Stimulated activated CD8-positive, alpha-beta memory T cell treated with anti-CD3 and anti-CD28 coated beads, Interleukin-12 subunit alpha, Interleukin-12 subunit beta, amount 100 ng/mL, for 24 hours (primary cell): ENCODE measurements at regions not wholly inside any gene's neighbourhood (a gene's known extent, or its start where the extent isn't known, plus 50 kb on each side); places are given as distances from the start of the nearest gene placed in this dataset.
A peak's percentile ranks its signal among the peaks of the same experiment; 100 is the strongest.

ENCODE experiments used
- DNase-seq: peaks from one replicate; pipeline ENCODE4 v3.0.0-alpha.2; 2020; ENCODE audit errors: extremely low read depth

- no peak for DNase-seq
These were observed 352.0 kb downstream of the BTG1 start for GRCh38 chr12:91793676-91794075.

DNA sequence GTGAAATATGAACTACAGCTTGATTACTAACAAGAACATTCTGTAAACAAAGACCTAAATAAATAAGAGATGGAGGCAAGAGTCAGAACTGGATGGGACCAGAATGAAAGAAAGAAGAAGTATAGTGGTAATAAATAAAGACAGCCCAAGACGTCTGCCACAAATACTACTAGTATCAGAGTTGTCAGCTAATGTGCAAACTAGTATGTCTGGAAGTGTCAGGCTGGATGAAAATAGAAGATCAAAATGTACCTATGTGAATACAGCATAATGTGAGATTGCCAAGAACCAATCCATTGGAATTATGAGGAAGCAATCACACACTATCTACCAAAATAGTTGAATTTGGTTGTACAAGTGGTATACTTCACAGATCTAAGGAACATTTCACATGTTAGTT is 353.0 kb downstream of the BTG1 start:
- no peak for DNase-seq

DNA sequence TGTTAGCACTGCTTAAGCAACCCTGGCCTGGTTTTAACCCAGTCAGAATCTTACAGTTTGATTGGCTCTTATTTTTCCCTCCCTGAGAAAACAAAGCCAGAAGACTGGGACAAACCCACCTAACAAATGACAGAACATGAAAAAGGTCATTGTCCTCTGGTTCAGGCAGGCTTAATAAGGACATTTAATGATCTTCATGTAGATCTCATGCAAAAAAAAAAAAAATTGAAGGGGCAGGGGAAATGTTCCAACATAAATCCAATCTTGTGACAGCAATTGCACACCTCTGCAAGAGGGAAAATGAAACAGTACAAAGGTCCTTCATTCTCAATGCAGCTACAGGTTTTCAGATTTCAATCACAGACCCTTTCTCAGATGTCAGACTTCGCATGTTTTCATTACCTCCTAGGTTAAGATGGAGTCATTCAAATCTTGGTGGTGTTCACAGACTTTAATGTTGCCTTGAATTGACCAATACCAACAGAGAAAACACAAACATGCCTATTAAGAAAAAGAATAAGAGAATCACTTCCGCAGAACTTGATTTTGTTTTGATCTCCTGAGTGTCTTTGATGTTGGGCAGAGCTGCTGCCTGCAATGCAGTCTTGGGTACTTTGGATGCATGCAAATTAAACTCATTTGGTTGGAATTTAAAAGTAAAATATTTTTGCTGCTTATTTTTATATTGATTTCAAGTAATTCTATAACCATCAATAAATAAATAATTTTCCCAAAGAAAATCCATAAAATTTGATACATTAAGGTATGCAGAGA is 359.0 kb downstream of the BTG1 start:
- DNase-seq: no peak

- DNase-seq: no peak
These were observed 359.8 kb downstream of the BTG1 start for GRCh38 chr12:91785655-91786498.

GRCh38 chr12:91781114-91781513 is 364.5 kb downstream of the BTG1 start:
- DNase-seq: no peak

GRCh38 chr12:91778938-91779400 is 366.7 kb downstream of the BTG1 start:
- DNase-seq: peak; percentile 10

DNA sequence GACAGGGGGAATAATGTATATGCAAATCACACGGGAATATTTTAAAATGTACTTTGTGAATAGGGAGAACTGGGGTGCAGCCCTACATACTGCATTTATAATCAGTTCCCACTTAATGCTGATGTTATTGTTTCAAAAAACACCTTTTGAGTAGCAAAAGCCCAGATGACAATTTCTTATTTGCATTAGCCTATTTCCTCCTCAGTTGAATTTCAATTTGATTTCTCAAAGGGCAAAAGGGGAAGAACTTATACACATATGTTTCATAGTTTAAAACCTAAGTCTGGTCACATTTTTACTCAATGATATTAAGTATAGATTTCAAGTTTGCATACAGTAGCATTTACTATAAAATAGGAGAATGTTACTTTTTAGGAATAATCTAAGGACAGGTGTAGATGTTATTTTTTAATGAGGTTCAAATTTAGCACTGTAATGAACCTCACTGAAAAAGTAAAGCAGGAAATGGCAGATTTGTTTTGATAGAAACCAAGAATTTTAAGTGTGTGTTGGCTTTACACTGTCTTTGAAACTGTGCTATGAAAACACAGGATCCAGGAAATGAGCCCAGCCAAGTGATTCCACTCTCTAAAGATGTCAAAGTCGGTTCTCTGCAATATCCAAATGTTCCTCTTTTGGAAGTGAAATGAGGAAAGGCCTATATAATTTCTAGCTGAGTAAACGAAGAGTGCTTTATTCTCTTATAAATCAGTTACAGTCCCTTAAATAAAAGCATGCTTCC is 367.4 kb downstream of the BTG1 start:
- no peak for DNase-seq

DNA sequence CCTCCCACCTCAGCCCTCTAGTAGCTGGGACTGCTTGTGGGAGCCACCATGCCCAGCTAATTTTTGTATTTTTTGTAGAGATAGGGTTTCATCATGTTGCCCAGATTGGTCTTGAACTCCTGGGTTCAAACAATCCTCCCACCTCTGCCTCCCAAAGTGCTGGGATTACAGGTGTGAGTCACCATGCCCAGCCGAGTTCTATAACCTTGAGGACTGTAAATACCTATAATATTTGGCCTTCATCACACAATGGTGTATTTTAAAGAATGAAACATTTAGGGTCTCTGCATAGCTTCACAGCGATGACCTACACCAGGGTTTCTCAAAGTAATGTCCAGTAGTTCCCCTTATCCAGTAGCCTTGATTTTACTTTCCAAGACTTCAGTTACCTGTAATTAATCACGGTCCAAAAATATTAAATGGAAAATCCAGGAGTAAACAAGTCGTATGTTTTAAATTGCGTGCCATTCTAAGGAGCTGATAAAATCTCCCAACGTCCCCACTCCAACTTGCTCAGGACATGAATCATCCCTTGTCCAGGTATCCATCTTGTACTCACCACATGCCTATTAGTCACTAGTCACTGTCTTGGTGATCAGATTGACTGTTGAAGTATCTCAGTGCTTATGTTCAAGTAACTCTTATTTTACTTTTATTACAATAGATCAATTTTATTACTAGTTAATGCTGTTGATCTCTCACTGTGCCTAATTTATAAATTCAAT is 368.2 kb downstream of the BTG1 start:
- no peak for DNase-seq

DNA sequence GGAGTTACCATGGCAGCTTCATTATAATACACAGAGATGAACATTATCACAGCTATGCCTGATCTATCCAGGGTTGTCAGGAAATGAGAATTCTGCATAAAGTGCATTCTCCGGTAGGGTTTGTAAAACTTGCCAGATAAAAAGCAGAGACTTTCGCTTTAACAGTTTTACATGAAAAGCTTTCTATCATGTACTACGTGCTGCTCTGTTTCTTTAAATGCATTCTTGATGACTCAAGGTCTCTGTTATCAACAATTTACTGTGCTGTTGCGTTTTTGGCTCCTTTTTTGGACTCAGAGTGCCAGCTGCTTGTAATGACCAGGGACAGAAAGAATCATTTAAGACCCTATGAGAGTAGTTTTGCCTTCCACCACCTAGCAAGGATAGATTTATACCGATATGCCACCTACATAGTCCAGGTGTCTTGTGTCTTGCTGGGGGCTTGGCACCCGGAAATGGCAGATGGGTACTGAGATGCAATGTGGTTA is 371.2 kb downstream of the BTG1 start:
- DNase-seq: no peak

GRCh38 chr12:91773749-91774429 is 371.8 kb downstream of the BTG1 start:
- DNase-seq: no peak

DNA sequence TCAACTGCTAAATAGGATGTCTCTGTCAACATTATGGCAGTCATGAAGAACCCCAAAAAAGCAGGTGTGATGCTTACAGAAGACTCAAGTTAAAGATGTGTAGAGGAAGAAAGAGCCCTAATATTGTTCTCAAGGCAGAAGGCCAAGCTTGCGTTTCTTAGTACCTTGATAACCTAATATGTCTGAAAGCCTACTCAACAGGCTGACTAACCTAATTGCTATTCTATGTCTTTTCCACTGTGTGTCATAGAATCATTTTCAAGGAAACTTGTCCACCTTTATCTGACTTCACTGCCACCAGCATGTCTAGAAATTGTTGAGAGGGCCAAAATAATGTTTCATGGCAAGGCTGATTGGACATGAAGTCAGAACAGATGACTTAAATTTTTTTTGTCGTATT is 373.2 kb downstream of the BTG1 start:
- DNase-seq: no peak

GRCh38 chr12:91769736-91770135 is 375.9 kb downstream of the BTG1 start:
- no peak for DNase-seq

DNA sequence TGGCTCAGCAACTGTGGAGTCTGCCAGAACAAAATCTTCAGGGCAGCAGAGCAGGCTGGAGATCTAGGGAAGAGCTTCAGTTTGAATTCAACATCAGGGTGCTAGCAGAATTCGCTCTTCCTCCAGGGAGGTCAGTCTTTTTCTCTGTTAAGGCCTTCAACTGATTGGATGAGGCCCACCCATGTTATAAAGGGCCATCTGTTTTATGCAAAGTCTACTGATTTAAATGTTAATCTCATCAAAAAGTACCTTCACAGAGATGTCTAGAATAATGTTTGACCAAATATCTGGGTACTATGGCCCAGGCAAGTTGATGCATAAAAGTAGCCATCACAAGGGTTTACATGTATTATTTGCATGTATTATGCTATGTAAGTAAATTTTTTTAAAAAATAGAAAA is 378.4 kb downstream of the BTG1 start:
- DNase-seq: no peak

- DNase-seq: no peak
These were observed 379.2 kb downstream of the BTG1 start for GRCh38 chr12:91766454-91766853.

DNA sequence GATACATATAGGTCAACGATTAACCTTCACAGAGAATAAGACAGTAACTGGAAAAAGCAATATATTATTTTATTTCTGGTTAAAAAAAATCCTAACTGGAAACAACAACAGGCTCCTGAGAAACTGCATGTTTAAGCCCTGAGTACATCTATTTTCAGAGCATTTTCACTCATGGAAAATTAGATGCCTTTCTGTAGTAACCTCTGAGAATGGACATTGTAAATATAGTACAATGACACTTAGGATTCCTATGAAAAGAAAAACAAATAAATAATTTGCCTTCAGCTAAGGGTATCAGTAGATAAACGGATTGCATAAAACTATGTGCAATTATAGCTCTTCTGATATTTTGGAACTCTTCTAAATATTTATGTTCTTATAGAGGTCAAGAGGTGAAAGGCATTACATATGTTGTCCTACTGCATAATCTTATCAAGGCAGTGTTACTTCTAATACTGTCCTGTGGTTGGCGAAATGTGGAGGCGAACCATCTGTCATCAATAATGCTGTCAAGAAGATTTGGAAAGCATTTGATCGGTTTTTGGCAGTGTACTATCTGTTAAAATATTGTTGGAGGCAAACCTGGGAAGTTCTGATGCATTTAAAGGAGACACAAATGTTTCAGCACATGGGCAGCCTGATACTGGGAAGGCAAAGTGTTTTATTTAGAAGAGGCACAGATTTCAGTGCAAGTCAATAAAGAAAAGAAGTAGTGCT is 381.8 kb downstream of the BTG1 start:
- DNase-seq: no peak

- DNase-seq: no peak
These were observed 392.0 kb downstream of the BTG1 start for GRCh38 chr12:91753649-91754048.

- DNase-seq: no peak
These were observed 398.7 kb downstream of the BTG1 start for GRCh38 chr12:91746976-91747375.

DNA sequence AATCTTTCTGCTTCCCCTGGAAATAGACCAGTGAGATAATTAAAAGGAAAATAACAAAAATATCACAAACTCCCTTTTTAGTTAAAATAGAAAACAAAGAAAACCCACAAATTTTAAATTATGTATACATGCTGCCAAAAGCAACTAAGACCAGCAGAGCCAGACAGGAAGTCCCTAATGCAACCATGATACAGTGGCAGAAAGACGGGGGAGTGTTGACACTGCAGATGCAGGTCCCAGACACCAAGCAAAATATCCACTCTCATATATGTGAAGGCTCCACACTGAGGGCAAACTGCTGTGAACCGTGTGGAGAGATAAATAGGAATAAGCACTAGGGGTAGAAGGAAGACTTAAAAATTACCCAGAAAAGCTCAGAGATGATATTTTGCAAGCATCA is 401.0 kb downstream of the BTG1 start:
- no peak for DNase-seq

GRCh38 chr12:91743704-91744321 is 401.8 kb downstream of the BTG1 start:
- no peak for DNase-seq

GRCh38 chr12:91743280-91743679 is 402.4 kb downstream of the BTG1 start:
- no peak for DNase-seq
